Right atrium auricular region (tissue), 2 donors: ENCODE measurements at regions not wholly inside any gene's neighbourhood (a gene's known extent, or its start where the extent isn't known, plus 50 kb on each side); places are given as distances from the start of the nearest gene placed in this dataset.

Experiments used
- DNase-seq: peaks from one replicate; pipeline ENCODE4 v3.0.0-alpha.2; 2019; ENCODE audit warnings: low spot score
- H3K27ac ChIP-seq, 2 donors: fragments of 200-600 bp; sonication (generic); 1 replicate in 1 of 2; 2 replicates in 1 of 2; pipeline ENCODE4 v1.5.1; 2016 to 2019
- H3K27me3 ChIP-seq, 2 donors: fragments of 200-600 bp; sonication (generic); one replicate each; pipeline versions ENCODE4 v1.5.1 to v1.6.0; 2017 to 2019
- H3K36me3 ChIP-seq: fragments of 200-600 bp; sonication (generic); one replicate; pipeline ENCODE4 v1.5.1; 2016
- H3K4me1 ChIP-seq, 2 donors: fragments of 200-600 bp; sonication (generic); one replicate each; pipeline versions ENCODE4 v1.5.1 to v1.6.0; 2017 to 2019
- H3K4me3 ChIP-seq, 2 donors: fragments of 200-600 bp; sonication (generic); 1 replicate in 1 of 2; 2 replicates in 1 of 2; pipeline ENCODE4 v1.5.1; 2017 to 2019; ENCODE audit warnings: mild to moderate bottlenecking in 1 of 2, moderate library complexity in 1 of 2
- H3K9me3 ChIP-seq, 2 donors: fragments of 200-600 bp; sonication (generic); one replicate each; pipeline ENCODE4 v1.5.1; 2019
- TF ChIP-seq, protein P1 (sequence below), 2 donors: fragments of 200-600 bp; sonication (generic); IDR thresholded peaks; one replicate each; pipeline ENCODE4 v1.5.1; 2019; ENCODE audit warnings: antibody characterized with exemption in 2 of 2

- Histone ChIP-seq H3K9me3 (no peaks in the 10 kb centered on the region), H3K36me3 (no peaks in the 10 kb centered on the region), H3K4me3 (no peak overlapping the region), H3K27ac (no peak overlapping the region), H3K27me3 (no peaks in the 10 kb centered on the region), H3K4me1 (no peaks in the 10 kb centered on the region)
- TF ChIP-seq, protein P1, sequence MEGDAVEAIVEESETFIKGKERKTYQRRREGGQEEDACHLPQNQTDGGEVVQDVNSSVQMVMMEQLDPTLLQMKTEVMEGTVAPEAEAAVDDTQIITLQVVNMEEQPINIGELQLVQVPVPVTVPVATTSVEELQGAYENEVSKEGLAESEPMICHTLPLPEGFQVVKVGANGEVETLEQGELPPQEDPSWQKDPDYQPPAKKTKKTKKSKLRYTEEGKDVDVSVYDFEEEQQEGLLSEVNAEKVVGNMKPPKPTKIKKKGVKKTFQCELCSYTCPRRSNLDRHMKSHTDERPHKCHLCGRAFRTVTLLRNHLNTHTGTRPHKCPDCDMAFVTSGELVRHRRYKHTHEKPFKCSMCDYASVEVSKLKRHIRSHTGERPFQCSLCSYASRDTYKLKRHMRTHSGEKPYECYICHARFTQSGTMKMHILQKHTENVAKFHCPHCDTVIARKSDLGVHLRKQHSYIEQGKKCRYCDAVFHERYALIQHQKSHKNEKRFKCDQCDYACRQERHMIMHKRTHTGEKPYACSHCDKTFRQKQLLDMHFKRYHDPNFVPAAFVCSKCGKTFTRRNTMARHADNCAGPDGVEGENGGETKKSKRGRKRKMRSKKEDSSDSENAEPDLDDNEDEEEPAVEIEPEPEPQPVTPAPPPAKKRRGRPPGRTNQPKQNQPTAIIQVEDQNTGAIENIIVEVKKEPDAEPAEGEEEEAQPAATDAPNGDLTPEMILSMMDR (IDR thresholded peaks at IDR 0.05) = no peak
- no peak for DNase-seq
Observed at GRCh38 chr6:147839708-147840610, 331.5 kb downstream of the SAMD5 start.

- no peak overlapping the region for H3K27ac ChIP-seq
- no peaks in the 10 kb centered on the region for H3K27me3 ChIP-seq
- no peaks in the 10 kb centered on the region for H3K9me3 ChIP-seq
- no peak overlapping the region for H3K4me3 ChIP-seq
- TF ChIP-seq, protein P1 (IDR thresholded peaks at IDR 0.05) = no peak
- DNase-seq = no peak
- no peaks in the 10 kb centered on the region for H3K4me1 ChIP-seq
- no peaks in the 10 kb centered on the region for H3K36me3 ChIP-seq
Observed at GRCh38 chr6:147841547-147842148, 333.2 kb downstream of the SAMD5 start.

GRCh38 chr6:147849401-147850330 lies 341.2 kb downstream of the SAMD5 start:
- Histone ChIP-seq H3K36me3 (no peaks in the 10 kb centered on the region), H3K27ac (no peak overlapping the region), H3K9me3 (no peaks in the 10 kb centered on the region), H3K4me3 (no peak overlapping the region), H3K4me1 (no peaks in the 10 kb centered on the region), H3K27me3 (no peaks in the 10 kb centered on the region)
- no peak for DNase-seq
- TF ChIP-seq, protein P1 (IDR thresholded peaks at IDR 0.05) = no peak

- H3K9me3 ChIP-seq = no peaks in the 10 kb centered on the region
- H3K4me3 ChIP-seq = no peak overlapping the region
- no peaks in the 10 kb centered on the region for H3K27me3 ChIP-seq
- no peaks in the 10 kb centered on the region for H3K36me3 ChIP-seq
- DNase-seq = no peak
- no peak overlapping the region for H3K27ac ChIP-seq
- H3K4me1 ChIP-seq = no peaks in the 10 kb centered on the region
- TF ChIP-seq, protein P1 (IDR thresholded peaks at IDR 0.05) = no peak
Observed at GRCh38 chr6:147852772-147853171, 344.3 kb downstream of the SAMD5 start.

- TF ChIP-seq, protein P1 (IDR thresholded peaks at IDR 0.05) = no peak
- no peaks in the 10 kb centered on the region for H3K27me3 ChIP-seq
- H3K4me1 ChIP-seq = no peaks in the 10 kb centered on the region
- no peak overlapping the region for H3K4me3 ChIP-seq
- no peak overlapping the region for H3K27ac ChIP-seq
- no peaks in the 10 kb centered on the region for H3K36me3 ChIP-seq
- no peaks in the 10 kb centered on the region for H3K9me3 ChIP-seq
- DNase-seq = no peak
Observed at GRCh38 chr6:147853574-147853973, 345.1 kb downstream of the SAMD5 start.
